ENCODE measurements at regions not wholly inside any gene's neighbourhood (a gene's known extent, or its start where the extent isn't known, plus 50 kb on each side); places are given as distances from the start of the nearest gene placed in this dataset.

DNA sequence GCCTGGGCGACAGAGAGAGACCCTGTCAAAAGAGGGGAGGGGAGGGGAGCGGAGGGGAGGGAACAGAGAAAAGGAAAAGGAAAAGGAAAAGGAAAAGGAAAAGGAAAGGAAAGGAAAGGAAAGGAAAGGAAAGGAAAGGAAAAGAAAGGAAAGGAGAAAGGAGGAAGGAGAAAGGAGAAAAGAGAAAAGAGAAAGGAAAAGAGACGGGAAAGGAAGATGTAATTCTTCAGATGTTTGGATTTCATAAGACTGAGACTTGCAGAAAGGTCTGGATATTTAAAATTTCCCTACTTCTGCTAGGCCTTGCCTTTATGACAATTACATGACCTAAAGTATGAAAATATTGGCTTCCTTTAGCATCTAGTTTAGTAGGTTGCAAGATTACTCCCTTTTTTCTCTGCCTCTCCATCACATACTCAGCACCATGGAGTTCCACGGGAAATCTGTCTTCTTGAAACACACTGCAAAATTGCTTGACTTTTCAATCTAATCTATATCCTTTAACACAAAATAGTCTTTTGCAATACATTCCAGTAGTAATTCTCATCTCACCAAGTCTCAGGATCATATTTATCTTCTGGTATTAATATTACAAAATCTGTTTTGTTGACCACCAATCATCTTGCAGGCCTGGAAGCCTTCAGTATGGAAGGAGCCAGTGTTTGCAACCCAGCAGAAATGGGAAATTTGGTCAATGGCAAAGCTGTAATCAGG lies 383.5 kb downstream of the ZEB2 start:
- Histone ChIP-seq H3K27me3 (replicated peaks in 1 of 7) (no peaks in the 10 kb centered on the region), H3K27ac (no peak overlapping the region), H3K9me3 (no peaks in the 10 kb centered on the region), H3K4me3 (no peak overlapping the region), H3K36me3 (peaks cover 0 to 16% (median 0%) of the 10 kb centered on the region in 6 donors), H3K4me1 (peaks cover 0 to 21% (median 2%) of the 10 kb centered on the region in 6 donors)
- no peak for DNase-seq
- TF ChIP-seq, protein P1, sequence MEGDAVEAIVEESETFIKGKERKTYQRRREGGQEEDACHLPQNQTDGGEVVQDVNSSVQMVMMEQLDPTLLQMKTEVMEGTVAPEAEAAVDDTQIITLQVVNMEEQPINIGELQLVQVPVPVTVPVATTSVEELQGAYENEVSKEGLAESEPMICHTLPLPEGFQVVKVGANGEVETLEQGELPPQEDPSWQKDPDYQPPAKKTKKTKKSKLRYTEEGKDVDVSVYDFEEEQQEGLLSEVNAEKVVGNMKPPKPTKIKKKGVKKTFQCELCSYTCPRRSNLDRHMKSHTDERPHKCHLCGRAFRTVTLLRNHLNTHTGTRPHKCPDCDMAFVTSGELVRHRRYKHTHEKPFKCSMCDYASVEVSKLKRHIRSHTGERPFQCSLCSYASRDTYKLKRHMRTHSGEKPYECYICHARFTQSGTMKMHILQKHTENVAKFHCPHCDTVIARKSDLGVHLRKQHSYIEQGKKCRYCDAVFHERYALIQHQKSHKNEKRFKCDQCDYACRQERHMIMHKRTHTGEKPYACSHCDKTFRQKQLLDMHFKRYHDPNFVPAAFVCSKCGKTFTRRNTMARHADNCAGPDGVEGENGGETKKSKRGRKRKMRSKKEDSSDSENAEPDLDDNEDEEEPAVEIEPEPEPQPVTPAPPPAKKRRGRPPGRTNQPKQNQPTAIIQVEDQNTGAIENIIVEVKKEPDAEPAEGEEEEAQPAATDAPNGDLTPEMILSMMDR (IDR thresholded peaks at IDR 0.05 in 8 of 11, conservative IDR thresholded peaks at IDR 0.05 in 3 of 11), result no peak
- TF ChIP-seq POLR2A (IDR thresholded peaks at IDR 0.05), result no peak
- no peak for TF ChIP-seq POLR2AphosphoS5 (IDR thresholded peaks at IDR 0.05)
- intact Hi-C loops (cut with DNase I; ENCODE audit: low total_unique reads), result no loop called here
- 93 to 98% (median 95%) methylated on average over 4 of the region's 4 CpGs for WGBS, 5 donors

DNA sequence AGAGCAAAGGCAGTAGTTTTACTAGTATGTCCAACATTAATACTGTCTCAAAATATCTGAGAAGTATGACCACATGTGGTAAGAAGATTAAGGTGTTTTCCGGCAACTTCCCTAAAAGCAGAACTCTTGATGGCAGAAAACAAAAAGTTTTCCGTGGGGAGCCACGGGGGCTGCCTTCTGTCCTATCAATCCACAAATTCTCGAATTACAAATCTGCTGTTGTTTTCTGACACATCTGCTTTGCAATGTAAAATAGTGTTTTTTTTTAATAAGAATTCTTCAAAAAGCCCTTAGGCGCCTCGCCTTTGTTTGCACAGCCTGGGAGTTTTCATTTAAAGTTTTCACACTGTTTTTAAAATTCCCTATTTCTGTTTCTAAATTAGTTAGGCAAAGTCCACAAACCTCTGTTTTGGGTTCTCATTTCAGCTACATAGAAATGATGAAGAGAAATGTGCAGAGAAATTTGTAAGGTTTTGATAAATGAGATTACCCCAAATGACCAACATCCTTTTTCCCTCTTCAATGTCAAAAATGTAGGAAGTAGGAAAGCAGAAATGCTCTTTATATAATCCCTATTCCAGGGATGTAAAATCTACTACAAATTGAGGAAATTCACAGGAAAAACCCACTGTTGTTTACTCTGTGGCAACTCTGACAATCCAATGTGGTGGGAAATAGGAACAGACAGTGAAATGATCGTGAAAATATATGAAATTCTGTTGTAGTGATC lies 385.8 kb downstream of the ZEB2 start:
- no peak overlapping the region for H3K27ac ChIP-seq
- intact Hi-C loops (cut with DNase I; ENCODE audit: low total_unique reads), result no loop called here
- H3K9me3 ChIP-seq, result no peaks in the 10 kb centered on the region
- peaks cover 0 to 16% (median 0%) of the 10 kb centered on the region in 6 donors for H3K36me3 ChIP-seq
- H3K4me1 ChIP-seq, result peaks cover 0 to 16% (median 2%) of the 10 kb centered on the region in 6 donors
- H3K27me3 ChIP-seq (replicated peaks in 1 of 7), result no peaks in the 10 kb centered on the region
- 54 to 65% (median 62%) methylated on average over 7 of the region's 7 CpGs for WGBS, 5 donors
- TF ChIP-seq POLR2AphosphoS5 (IDR thresholded peaks at IDR 0.05) (no peak), POLR2A (IDR thresholded peaks at IDR 0.05) (no peak)
- TF ChIP-seq, protein P1 (IDR thresholded peaks at IDR 0.05 in 8 of 11, conservative IDR thresholded peaks at IDR 0.05 in 3 of 11), result no peak
- DNase-seq, result no peak
- no peak overlapping the region for H3K4me3 ChIP-seq

DNA sequence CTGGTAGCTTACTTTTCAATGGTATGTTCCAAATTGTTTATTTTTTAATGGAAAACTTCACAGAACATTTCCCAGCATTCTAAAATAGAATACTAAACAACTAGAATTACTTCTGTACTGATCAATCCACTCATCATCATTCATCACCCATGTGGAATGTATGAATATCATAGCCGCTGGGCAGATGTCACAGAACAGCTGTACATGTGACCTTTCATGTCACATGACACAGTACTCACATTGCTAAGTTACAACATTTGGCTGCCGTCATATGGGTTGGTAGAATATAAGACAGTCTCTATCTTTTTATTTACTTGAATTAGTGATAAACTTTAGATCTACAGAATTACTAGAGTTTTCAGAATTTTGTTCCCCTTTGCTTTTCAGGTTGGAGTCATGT lies 387.6 kb downstream of the ZEB2 start:
- TF ChIP-seq POLR2A (IDR thresholded peaks at IDR 0.05), result no peak
- TF ChIP-seq, protein P1 (IDR thresholded peaks at IDR 0.05 in 8 of 11, conservative IDR thresholded peaks at IDR 0.05 in 3 of 11), result no peak
- no peak for TF ChIP-seq POLR2AphosphoS5 (IDR thresholded peaks at IDR 0.05)
- Histone ChIP-seq H3K9me3 (no peaks in the 10 kb centered on the region), H3K4me3 (no peak overlapping the region), H3K27me3 (replicated peaks in 1 of 7) (no peaks in the 10 kb centered on the region), H3K36me3 (peaks cover 0 to 13% (median 0%) of the 10 kb centered on the region in 6 donors), H3K4me1 (peaks cover 0 to 9% (median 2%) of the 10 kb centered on the region in 6 donors), H3K27ac (no peak overlapping the region)
- intact Hi-C loops (cut with DNase I; ENCODE audit: low total_unique reads), result no loop called here
- DNase-seq, result no peak
- WGBS, 5 donors, result 88 to 98% (median 94%) methylated on average over 2 of the region's 2 CpGs

DNA sequence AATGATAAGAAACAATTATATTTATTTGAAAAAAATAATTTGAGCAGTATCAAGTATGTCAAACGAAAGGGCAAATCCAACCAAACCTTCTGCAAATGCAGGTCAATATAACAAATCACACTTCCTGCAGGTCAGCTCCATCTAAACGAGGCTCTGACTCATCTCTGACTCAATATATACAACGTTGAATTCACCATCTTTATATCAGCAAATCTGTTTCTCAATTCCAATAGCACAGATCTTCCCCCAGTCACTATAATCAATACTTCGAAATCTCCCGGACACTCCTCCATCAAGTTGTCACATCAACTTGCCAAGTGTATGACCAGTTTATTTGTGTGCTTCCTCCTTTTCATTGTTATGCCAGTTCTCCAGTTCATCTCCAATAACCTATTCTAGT lies 388.9 kb downstream of the ZEB2 start:
- Histone ChIP-seq H3K9me3 (no peaks in the 10 kb centered on the region), H3K4me3 (no peak overlapping the region), H3K36me3 (peaks cover 0 to 12% (median 0%) of the 10 kb centered on the region in 6 donors), H3K27me3 (replicated peaks in 1 of 7) (no peaks in the 10 kb centered on the region), H3K27ac (no peak overlapping the region), H3K4me1 (peaks cover 0 to 9% (median 2%) of the 10 kb centered on the region in 6 donors)
- 81 to 91% (median 84%) methylated on average over 5 of the region's 5 CpGs for WGBS, 5 donors
- no peak for DNase-seq
- intact Hi-C loops (cut with DNase I; ENCODE audit: low total_unique reads), result no loop called here
- TF ChIP-seq, protein P1 (IDR thresholded peaks at IDR 0.05 in 8 of 11, conservative IDR thresholded peaks at IDR 0.05 in 3 of 11), result no peak
- TF ChIP-seq POLR2A (IDR thresholded peaks at IDR 0.05) (no peak), POLR2AphosphoS5 (IDR thresholded peaks at IDR 0.05) (no peak)

Data from spleen (tissue), 11 donors.